ENCODE measurements at regions not wholly inside any gene's neighbourhood (a gene's known extent, or its start where the extent isn't known, plus 50 kb on each side); places are given as distances from the start of the nearest gene placed in this dataset.

DNA sequence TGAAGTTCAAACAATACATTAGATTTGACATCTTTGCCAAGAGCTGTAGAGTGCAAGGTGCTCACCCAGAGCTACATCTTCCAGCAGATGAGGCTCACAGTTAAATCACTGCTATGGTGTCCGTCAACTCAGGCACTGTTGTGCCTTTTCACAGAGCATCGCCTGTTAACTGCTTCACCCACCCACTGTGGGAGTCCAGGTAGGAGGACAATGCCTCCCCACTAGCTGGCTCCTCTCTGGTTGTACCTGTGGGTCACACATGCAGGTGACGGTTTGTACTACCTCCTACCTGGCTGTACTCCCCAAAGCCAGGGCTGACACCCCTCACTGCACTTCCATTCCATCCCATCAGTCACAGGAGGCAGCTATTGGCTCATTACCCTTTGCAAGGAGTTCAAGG is 84.6 kb upstream of the TOP3B start:
- no peak overlapping the region for H3K4me3 ChIP-seq (ENCODE audit: low read depth, low read length)
- no peak for TF ChIP-seq CTCF (IDR thresholded peaks at IDR 0.05; ENCODE audit: insufficient read depth, low read length)
- DNase-seq (ENCODE audit: low read depth) = no peak

- H3K4me3 ChIP-seq (ENCODE audit: low read depth, low read length) = no peak overlapping the region
- TF ChIP-seq CTCF (IDR thresholded peaks at IDR 0.05; ENCODE audit: insufficient read depth, low read length) = no peak
- DNase-seq (ENCODE audit: low read depth) = no peak
Observed at GRCh38 chr22:22064580-22064979, 82.0 kb upstream of the TOP3B start.

DNA sequence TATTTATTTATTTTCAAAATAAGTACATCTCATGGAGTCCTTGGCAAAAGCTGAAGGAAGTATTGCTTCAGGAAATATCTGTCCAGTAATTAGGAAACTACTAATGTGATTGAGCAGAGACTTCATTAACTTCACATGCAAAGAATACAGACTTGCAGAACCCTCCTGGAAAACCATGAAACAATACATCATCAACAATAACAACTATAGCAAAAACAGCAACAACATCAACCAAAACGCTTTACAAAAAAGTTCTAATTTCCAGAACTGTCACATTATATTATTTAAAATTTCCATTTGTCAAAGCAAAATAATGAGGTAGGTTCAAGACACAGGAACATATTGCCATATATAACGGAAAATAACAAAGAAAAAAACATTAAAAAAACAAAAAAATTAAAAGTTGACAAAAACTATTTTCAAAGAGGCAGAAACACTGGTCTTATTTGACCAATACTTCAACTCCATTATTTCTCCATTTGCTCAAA is 79.8 kb upstream of the TOP3B start:
- no peak for DNase-seq (ENCODE audit: low read depth)
- no peak for TF ChIP-seq CTCF (IDR thresholded peaks at IDR 0.05; ENCODE audit: insufficient read depth, low read length)

DNA sequence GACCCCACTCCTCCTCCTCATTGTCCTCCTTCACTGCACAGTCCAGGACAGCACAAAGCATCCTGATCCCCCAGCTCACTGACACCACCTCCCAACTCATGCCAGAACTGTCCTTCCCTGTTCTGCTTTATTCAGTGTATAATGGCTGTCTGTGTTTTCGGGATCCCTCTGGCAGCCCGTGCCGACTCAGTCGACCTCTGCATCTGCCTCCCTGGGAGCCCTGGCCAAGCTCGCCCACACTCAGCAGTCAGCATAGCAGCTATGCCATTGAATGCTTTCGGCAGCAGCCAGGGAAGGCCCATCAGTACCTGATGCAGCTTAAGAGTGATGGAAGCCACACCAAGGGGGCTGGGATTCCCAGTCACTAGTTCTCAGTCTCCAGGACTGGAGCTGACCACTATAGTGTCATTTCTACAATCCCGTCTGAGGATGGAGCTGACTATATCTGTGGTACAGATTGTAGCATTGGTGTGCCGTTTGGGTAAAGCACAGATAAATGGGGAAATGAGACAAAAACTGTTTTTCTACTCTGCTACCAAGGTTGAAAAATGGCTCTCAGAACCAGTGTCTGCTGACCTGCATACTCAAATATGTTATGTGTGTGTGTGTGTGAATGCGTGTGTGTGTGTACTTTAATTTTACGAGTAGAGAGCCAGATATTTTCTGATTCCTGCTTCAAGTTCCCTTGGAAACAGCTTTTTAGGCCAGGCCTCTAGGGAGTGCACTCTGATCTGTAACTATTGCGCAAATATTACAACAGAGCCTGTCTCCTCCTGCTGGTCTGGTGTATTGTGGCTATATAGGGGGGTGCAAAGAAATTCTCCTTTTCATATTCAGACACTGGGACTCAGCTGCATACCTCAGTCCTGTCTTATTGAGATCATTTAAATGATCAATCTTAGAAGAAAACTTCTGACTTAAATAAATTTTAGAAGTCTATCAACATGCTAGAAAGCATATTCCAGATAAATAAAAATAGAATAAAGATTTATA is 78.8 kb upstream of the TOP3B start:
- peak; percentile 67 for TF ChIP-seq CTCF (IDR thresholded peaks at IDR 0.05; ENCODE audit: insufficient read depth, low read length)
- DNase-seq (ENCODE audit: low read depth) = peak; percentile 85

More for the DNA sequence above, 79.8 kb upstream of the TOP3B start:
- H3K4me3 ChIP-seq (ENCODE audit: low read depth, low read length) = no peak overlapping the region

GRCh38 chr22:22060200-22061084 is 77.9 kb upstream of the TOP3B start:
- TF ChIP-seq CTCF (IDR thresholded peaks at IDR 0.05; ENCODE audit: insufficient read depth, low read length) = peak; percentile 82
- DNase-seq (ENCODE audit: low read depth) = peak; percentile 44
- no peak overlapping the region for H3K4me3 ChIP-seq (ENCODE audit: low read depth, low read length)

More for the DNA sequence above, 78.8 kb upstream of the TOP3B start:
- H3K4me3 ChIP-seq (ENCODE audit: low read depth, low read length) = no peak overlapping the region

DNA sequence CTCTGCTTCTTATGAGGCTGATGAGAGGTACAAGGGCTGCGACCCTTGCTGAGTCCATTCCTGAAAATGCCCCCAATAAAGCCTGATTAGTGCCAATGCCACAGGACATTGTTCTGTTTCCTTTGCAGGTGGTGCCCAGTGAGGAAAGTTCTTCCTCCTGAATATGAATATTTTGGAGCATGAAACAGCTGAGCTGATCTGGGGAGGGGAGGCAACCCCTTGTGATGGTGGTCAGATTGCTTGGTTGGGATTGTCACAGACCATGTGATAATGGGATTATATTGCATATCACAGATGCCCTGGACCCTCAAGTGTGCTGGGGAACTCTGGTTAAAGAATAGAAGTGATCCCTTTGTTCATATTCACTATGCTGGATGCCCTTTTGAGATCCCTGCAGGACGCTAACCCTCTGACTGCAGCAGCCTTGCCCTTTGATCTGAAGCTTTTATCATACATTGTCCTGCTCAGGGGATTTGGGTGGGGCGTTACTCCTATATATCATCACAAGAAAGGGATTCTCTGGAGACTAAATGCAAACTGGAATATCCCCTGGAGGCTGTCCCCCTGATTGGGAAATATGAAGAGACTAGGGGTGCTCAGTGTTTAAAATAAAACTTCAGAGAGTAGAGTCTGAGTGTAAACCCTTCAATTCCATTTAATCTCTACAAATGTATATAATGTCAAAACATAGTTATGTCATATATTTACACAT is 76.9 kb upstream of the TOP3B start:
- no peak for DNase-seq (ENCODE audit: low read depth)
- H3K4me3 ChIP-seq (ENCODE audit: low read depth, low read length) = no peak overlapping the region
- no peak for TF ChIP-seq CTCF (IDR thresholded peaks at IDR 0.05; ENCODE audit: insufficient read depth, low read length)
